NCI-H1436 (cell line): ENCODE measurements at regions not wholly inside any gene's neighbourhood (a gene's known extent, or its start where the extent isn't known, plus 50 kb on each side); places are given as distances from the start of the nearest gene placed in this dataset.
"Not testable (repeated sequence)": the region's sequence is repeated elsewhere in the genome, so short reads cannot be mapped to it uniquely, and the experiment has no call there.

Experiments used
- DNase-seq: peaks from one replicate; lab custom pipeline; 2025; lab: John Stamatoyannopoulos, UW

- no peak for DNase-seq
These were observed 692.9 kb downstream of the MTRR start for GRCh38 chr5:8561854-8562253.

- DNase-seq: not testable (repeated sequence)
These were observed 694.6 kb downstream of the MTRR start for GRCh38 chr5:8563540-8563939.

- no peak for DNase-seq
These were observed 699.9 kb downstream of the MTRR start for GRCh38 chr5:8568858-8569257.

GRCh38 chr5:8570528-8570927 lies 701.6 kb downstream of the MTRR start:
- no peak for DNase-seq

GRCh38 chr5:8576178-8576577 lies 707.2 kb downstream of the MTRR start:
- DNase-seq: no peak

- no peak for DNase-seq
These were observed 708.8 kb downstream of the MTRR start for GRCh38 chr5:8577792-8578191.

- no peak for DNase-seq
These were observed 711.4 kb downstream of the MTRR start for GRCh38 chr5:8580298-8580697.

GRCh38 chr5:8581047-8581446 lies 712.1 kb downstream of the MTRR start:
- DNase-seq: no peak

- DNase-seq: no peak
These were observed 716.5 kb downstream of the MTRR start for GRCh38 chr5:8585230-8586018.

- no peak for DNase-seq
These were observed 722.0 kb downstream of the MTRR start for GRCh38 chr5:8590959-8591358.

GRCh38 chr5:8598356-8598755 lies 729.4 kb downstream of the MTRR start:
- DNase-seq: no peak

- no peak for DNase-seq
These were observed 730.0 kb downstream of the MTRR start for GRCh38 chr5:8598996-8599395.

- no peak for DNase-seq
These were observed 731.9 kb downstream of the MTRR start for GRCh38 chr5:8600843-8601242.

GRCh38 chr5:8601831-8602354 lies 732.9 kb downstream of the MTRR start:
- no peak for DNase-seq

- no peak for DNase-seq
These were observed 737.3 kb downstream of the MTRR start for GRCh38 chr5:8606231-8606630.

GRCh38 chr5:8611067-8611466 lies 742.1 kb downstream of the MTRR start:
- no peak for DNase-seq

- DNase-seq: no peak
These were observed 744.2 kb downstream of the MTRR start for GRCh38 chr5:8613078-8613685.

GRCh38 chr5:8615142-8615858 lies 746.4 kb downstream of the MTRR start:
- no peak for DNase-seq

- DNase-seq: peak; percentile 78
These were observed 759.6 kb downstream of the MTRR start for GRCh38 chr5:8628521-8628920.

- no peak for DNase-seq
These were observed 764.3 kb downstream of the MTRR start for GRCh38 chr5:8633259-8633658.

GRCh38 chr5:8633696-8634095 lies 764.7 kb downstream of the MTRR start:
- no peak for DNase-seq

- no peak for DNase-seq
These were observed 765.3 kb downstream of the MTRR start for GRCh38 chr5:8634219-8634618.
